ENCODE measurements at regions not wholly inside any gene's neighbourhood (a gene's known extent, or its start where the extent isn't known, plus 50 kb on each side); places are given as distances from the start of the nearest gene placed in this dataset.
A peak's percentile ranks its signal among the peaks of the same experiment; 100 is the strongest.

DNA sequence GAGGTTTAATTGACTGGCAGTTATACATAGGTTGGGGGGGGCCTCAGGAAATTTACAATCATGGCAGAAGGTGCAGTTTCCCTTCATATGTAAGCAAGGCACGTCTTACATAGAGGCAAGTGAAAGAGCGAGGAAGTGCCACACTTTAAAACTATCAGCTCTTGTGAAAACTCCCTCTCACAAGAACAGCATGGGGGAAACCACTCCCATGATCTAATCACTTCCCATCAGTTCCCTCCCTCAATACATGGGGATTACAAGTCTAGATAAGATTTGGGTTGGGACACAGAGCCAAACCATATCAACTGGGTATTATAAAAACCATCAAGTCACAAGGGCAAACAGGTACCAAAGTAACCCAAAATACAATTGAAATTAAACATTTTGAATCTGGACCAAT is 182.0 kb upstream of the FAT4 start:
- DNase-seq, result no peak

DNA sequence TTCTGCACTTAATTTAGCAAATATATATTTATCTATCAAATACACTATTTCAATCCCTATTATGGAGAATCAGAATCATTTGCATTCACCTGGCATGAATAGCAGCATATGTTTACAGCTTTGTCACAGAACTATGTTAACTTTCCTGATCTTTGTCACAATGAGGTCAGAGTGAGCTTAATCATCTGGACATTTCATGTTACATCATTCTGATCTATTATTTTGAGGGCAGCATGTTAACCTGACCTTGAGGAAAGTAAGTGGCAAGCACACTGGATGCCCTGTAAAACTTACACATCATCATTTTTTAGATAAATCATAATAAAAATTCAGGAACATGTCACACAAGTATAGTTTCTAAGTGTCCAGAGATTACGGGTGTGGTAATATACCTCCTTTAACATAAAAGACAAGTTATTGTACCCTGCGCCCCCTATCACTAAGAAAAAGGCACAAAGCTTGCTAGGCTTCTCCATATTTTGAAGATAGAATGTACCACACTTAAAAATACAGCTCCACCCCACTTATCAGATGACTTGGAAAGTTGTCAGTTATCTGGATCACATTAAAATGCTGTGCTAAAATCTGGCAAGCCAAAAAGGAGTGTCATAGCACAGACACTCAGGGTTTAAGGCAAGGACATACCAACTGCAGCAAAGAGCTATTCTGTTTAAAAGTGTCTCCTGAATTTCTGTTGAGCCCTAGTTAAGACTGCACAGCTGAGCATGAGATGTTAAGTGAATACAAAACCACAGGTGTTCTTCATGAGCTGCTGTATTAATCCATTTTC is 182.7 kb upstream of the FAT4 start:
- DNase-seq, result no peak

DNA sequence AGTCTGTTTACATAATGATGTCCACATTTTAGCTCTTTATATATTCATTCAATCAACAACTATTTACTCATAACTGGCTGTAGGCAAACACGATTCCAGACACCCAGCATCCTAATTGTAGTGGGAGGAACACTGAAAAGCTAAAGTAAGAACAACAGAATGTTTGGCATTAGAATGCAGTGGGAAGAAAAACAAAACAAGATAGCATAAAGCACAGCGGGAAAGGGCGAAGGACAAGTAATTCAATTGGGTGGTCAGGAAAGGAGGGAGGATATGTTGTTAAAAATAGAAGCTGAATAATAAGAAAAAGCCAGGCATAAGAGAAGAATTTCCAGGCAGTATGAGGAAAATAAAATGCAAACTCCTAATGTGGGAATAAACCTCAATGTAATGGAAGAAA is 189.5 kb upstream of the FAT4 start:
- DNase-seq, result no peak

DNA sequence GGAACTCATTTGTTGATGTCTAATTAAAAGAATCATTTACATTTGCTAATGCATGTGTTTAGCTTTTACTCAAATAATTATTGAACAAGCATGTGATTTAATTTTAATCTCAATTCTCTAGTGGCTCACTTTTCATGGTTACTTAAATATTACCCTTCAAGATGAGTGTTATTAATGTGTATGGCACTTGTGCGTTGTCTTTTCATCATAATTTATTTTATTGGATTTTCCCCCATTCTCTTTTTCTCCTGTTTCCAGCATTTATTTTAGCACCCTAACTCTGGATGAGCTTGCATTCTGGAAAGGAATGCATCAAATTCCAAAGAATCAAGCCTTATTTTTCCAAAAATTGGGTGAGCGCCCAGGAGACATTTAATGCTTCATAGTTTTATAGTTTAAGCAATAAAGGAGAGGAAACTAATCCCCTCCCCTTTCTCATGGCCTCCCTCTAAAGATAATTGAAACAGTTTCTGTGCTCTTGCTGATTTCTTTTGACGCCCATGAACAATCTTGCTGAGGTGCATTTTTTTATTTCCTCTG is 191.1 kb upstream of the FAT4 start:
- DNase-seq, result no peak

DNA sequence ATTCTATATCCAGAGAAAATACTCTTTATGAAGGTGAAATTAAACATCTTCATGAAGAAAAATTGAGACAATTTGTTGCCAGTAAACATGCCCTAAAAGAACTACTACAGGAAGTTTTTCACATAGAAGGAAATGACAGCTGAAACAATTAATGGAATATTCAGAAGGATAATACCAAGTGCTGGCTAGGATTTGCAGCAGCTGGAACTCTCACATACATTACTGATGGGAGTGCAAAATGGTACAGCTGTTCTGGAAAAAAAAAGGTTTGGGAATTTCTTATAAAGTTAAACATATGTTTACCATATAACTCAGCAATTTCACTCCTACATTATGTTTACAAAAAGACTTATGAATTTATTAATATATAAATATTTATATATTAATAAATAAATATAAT is 193.2 kb upstream of the FAT4 start:
- no peak for DNase-seq

DNA sequence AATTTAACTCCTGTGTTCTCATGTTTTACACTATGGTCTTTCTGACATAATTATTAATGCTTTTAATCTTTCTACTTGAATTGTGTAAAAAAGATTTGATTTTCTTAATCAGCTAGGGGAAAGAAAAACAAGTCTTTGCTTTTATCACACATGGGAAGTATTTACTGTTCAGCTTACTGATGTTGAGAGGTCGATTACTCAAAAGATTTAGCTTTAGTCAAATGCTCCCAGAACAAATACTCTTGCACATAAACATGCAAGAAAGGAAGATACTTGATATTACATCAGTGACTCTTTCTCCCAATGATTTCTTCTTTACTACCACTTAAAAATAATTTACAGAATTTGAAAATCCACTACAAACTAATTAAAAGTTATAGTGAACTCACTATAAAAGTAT is 198.3 kb upstream of the FAT4 start:
- DNase-seq, result no peak

DNA sequence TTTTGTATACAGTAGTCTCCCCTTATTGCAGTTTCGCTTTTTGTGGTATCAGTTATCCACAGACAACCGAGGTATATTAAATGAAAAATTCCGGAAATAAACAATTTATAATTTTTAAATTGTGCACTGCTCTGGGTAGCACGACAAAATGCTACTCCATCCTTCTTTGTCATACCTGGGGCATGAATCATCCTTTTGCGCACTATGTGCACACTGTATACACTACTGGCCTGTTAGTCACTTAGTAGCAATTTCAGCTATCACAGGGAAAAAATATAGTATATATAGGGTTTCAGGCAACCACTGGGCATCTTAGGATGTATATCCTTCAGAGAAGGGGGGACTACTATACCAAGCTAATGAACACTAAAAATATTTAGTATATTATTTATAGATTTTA is 198.8 kb upstream of the FAT4 start:
- no peak for DNase-seq

DNA sequence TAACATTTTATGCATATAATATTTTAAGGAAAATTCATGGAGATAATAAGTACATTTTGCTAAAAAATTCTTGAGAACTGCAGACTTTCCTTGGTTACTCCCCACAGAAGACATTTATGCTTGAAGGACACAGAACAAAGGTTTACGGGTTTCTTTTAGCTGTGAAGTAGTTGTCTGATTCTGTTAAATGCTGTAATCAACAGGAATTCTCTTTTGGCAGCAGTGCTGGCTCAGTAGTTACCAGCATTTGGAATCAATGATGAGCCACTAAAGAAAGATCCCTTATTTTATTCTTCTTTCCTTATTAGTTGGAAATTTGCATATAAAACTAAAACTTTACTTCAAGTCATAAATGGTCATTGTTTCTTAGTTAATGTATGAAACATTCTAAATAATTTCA is 199.3 kb upstream of the FAT4 start:
- DNase-seq, result no peak

DNA sequence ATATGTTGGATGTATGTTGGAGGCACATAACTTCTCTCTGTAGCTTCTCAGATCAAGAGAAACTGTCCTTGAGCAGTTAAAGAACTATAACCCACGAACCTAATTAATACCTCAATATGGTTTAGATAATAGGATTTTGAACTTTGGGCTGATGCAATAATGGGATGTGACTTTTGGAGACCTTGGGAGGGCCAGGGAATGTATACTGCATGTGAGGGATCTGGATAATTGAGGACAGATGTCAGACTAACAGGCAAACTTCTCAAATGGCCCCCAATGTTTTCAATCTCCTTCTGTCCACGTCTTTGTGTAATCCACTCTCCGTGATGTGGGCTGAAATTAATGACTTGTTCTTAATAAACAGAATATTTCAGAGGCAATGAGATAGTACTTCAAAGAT is 202.2 kb upstream of the FAT4 start:
- DNase-seq, result no peak

DNA sequence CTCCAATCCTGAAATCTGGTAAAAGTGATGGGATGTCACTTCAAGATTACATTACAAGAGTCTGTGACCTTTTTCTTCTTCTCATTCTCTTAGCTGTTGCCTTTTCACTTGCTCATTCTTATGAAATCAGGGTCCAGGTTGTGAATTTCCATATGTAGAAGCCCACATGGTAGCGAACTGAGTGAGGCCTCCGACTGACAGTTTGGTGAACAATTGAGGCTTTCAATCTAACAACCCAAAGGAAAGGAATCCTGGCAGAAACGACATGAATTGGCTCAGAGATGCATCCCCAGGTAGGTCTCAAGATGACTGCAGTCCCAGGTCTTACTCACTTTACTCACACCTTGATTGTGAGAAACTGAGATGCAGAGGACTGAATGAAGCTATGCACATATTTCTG is 203.4 kb upstream of the FAT4 start:
- DNase-seq, result no peak

DNA sequence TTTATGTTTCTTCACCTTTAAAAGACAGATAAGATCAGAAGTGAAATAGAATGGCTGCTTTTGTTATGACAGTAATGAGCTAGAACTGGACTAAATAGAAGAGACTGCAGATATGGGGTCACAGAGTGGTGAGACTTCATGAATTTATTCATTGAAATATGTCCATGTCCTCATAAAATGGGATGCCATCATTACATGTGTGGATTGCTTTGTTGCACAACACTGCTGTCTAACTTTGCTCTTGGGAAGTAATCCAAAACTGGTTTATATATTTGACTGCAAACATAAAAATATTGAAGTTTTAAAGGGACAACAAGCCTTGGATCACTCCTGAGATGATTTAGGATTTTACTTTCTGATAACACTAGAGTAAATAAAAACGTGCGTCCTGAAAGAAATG is 209.2 kb upstream of the FAT4 start:
- no peak for DNase-seq

DNA sequence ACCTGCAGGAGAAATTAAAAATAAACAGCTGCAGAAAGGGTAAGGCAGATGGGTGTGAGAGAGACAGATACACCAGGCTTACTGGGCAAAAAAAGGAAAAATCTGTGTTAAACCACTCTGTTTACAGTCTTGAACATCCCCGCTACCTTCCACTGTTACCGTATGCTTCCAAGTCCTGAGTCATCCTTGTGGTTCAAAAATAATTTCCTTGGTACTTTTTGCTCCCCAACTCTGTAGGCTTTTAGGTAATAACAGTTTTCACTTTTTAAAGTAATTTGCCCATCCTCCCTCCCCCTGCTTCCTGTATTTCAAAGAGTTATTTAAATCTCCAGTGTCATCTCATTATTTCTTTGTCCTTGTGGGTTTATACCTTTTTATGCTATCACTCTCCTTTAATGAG is 210.1 kb upstream of the FAT4 start:
- DNase-seq, result no peak

DNA sequence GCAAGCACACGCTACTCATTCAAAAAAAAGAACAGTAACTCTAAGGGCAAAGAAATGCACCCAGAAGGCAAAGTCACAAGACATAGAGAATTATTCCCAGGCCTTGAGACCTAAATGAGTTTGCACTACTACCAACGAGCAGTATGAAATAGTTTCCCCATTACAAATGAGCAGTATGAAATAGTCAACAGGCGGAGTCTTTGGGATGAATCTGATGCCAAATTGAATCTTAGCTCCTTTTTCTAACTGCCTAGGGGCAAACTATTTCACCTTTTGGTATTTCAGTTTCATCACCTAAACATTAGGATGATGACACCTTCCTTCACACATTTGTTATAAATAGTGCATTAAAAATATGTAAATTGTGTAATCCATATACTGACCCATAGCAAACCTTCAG is 213.0 kb upstream of the FAT4 start:
- no peak for DNase-seq

DNA sequence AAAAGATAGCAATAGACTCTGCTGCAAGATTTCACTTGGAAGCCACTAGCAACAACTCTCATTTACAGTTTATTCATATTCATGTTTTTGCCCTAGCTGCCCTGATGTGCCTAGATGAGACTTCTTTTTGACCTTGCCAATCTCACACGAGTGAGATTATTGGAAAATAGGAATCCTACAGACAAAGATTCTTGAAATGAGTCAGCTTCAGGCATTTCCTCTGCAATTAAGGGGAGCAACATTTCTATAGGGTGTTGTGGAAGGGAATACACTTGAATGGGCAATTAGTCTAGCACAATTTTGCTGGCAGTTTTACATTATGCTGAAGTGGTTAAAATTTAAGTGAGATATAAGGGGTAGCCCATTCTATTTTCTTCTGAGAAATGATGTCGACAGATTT is 217.0 kb upstream of the FAT4 start:
- no peak for DNase-seq

DNA sequence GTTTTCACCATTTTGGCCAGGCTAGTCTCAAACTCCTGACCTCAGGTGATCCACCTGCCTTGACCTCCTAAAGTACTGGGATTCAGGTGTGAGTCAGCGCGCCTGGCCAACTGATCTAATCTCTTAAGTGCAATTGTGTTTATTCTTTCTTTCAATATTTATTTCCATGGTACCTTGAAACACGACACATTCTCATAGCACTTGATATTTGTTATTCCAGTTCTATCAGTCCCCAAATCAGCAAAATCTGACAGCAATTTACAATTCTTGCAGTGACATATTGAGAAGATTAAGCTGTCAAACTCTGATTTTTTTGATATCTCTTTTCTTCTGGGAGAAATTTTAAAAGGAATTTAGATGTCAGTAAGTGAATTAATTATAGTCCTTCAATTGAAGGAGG is 218.1 kb upstream of the FAT4 start:
- DNase-seq, result no peak

DNA sequence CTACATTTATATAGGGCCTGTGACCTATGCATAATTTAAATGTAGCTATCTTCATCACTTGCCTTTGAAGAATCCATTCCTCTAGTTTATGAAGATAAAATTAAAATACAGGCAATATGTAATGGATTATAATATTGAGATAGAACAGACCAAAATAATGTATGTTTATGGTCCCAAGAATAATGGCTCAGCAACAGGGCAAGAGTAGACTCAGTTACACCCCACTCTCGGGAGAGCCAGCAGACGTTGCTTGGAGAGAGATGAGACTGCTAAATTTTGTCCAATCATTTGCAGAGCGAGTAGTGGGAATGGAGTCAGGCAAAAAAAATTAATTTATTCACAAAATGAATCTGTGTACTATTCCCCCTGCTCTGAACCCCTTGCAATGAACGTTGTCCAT is 223.2 kb upstream of the FAT4 start:
- no peak for DNase-seq

DNA sequence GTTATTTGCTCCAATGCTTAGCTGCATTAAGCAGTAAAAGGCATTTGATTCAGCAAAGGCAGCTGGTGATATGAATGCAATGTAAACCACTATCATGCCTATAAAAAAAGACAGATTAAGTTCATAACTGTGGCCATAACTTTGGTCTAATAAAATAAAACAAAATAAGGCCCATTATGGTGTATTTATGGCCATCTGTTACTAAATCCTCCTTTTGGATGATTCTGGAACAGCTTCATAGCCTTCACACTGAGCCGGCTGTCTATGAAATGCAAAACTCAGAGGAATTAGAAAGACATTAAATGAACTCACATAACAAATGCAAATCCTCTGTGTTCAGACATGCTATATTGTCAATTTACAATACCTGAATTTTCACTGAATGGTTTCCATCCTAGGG is 223.7 kb upstream of the FAT4 start:
- no peak for DNase-seq

DNA sequence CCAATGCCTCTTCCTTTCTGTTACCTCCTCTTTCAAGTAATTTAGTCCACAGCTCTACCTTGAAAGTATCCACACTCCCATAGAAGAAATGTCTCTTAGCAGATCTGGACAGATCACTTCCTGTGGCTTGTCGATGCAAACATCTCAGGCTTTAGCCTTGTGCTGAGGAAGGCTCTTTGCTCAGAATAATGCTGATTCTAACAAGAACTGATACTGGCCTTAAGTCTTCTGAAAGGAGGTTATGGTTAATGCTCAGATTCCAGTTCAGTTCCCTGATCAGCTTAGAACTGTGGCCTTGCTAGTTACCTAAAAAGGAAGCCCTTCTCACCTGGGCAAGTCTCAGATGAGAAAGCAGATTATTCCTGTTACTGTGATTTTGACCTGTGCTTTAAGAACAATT is 230.1 kb upstream of the FAT4 start:
- DNase-seq, result no peak

DNA sequence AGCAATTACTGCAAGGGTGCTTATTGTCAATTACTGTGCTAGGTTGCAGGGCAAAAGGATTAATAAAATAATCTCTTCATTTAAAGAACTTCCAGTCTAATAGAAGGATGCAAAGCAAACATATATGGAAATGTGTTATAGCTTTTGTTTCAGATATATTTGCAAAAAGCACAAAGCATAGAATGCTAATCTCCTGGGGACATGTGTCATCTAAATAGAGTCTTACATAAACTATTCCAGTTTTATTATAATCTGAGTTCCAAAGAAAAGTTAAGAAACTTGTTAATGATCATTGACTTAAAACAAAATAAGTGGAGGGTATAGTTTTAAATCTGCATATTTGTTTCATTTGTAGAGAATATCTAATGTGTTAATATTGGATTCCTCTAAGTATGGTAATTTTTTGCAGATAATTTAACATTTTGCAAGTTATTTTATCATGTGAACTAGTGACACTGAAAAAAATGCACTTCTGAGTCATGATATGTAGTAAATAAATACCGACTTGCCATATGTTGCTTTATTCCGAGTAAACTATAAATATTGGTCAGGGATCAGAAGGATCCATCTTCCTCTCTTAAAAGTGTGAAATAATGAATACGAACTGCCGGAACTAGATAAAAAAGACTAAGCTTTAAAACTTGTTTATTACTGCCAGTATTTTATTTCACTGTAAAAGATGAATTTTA is 231.9 kb upstream of the FAT4 start:
- DNase-seq, result no peak

DNA sequence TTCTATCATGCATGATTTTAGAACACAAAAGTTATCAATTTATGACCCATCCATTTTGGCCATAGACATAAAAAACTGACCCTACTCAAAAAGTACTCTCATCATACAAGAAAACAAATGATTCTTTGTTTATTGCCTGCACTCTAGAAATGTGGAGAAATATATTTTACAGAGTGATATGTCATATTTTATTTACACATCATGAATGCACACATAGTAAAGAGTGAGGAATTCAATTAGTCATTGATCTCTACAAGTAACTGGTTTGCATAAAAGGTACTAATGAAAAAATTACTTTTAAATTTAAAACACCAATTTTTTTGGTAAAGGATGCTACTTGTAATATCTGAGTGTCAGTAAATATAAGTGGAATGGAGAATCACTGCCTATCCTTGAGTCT is 242.5 kb upstream of the FAT4 start:
- no peak for DNase-seq

DNA sequence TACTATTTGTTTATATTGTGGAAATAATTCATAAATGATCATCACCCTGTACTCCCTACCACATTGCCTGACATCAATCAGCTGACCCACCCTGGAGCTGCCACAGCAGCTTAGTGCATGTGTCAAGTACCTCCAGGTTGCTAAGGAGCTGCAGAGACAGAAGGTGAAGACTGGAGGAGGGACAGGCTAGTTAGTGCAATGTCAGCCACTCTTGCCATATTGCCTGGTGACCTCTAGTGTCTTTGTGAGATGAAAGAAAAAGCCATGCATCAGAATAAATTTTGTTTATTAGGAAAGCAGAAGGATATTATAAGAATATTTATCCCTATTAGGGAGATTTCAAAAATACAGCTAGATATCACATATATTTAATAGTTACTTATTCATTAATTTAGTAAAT is 243.9 kb upstream of the FAT4 start:
- peak; percentile 2 for DNase-seq

DNA sequence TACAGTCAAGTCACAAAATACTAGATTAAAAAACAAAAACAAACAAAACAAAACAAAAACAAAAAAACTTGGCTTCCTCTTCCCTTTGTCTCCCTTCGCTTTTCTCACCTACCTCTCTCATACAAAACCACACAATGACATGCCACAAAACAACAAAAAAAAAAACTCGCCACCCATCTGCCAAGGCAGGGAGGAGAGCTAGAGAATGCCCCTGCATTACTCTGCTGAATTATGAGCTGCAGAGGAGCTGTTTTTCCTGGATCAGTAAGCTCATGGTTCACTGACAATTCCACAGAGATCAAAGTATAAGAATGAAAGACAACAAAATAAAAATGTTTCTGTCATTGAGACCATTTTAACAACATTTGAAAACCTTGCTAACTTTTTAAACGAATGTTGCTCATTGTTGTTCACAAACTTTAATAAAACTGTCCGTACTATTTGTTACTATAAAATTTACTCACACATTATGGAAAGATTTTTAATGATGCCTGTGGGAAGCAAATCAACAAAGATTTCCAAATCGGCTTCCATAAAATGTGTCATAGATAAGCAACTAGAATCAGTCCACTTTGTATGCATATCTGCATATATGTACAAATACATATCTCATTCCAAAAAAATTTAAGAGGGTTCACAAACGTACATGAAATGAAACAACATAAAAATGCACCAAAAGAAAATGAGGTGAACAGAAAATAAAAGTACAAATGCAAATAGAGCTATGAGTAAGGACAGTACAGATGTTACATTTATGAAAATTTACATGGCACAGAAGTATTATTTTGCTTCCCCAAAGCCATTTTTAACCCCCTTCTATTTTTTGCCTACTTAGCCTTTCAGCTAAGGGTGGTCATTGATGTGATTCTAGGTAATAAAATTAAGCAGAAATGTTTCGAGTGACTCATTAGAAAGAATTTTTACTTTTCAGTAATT is 252.4 kb upstream of the FAT4 start:
- DNase-seq, result no peak

DNA sequence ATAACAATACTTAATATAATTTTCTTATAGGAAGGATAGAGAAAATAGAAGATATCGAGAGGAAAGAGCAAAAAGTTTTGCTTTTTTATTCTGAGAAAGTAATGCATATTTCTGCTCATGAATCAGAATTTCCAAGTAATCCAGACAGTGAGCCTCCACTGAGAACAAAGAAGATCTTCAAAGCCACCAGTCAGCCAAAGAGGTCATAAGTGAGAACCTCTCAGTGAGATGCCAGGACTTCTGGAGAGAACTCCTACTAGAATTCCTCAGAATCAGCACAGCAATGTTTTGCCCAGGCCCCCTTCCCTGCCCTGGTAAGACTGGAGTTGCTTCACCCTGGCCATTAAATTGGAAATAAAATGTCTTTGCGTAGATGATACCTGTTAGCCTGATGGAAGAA is 254.4 kb upstream of the FAT4 start:
- no peak for DNase-seq

DNA sequence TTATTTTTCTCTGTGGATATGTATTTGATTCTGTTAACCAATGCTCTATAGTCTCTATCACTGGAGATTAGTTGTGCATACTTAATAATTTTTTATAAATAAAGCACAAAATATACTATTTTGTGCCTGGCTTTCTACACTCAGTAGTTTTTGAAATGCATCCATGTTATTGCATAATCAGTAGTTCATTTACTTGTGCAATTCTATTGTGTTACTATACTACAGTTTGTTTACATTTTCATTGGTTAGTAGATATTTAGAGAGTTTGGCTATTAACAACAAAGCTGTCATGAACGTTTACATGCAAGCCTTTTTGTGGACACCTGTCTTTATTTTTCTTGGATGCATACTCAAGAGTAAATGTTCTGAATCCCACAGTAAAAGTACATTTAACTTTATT is 265.0 kb upstream of the FAT4 start:
- DNase-seq, result no peak

Measured in NCI-H1092 (cell line).